HG03025 (cell line): ENCODE measurements at regions not wholly inside any gene's neighbourhood (a gene's known extent, or its start where the extent isn't known, plus 50 kb on each side); places are given as distances from the start of the nearest gene placed in this dataset.

ENCODE experiments used
- ATAC-seq: cut with Tn5 transposase; IDR thresholded peaks from one replicate; pipeline ENCODE4 v1.9.1; 2021; ENCODE audit warnings: mild to moderate bottlenecking, moderate library complexity; ENCODE audit not compliant: unreplicated experiment, low FRiP score

- no peak for ATAC-seq
Observed at GRCh38 chr10:78565841-78566240, 502.9 kb upstream of the ZMIZ1 start.

- no peak for ATAC-seq
Observed at GRCh38 chr10:78566284-78567111, 502.3 kb upstream of the ZMIZ1 start.

DNA sequence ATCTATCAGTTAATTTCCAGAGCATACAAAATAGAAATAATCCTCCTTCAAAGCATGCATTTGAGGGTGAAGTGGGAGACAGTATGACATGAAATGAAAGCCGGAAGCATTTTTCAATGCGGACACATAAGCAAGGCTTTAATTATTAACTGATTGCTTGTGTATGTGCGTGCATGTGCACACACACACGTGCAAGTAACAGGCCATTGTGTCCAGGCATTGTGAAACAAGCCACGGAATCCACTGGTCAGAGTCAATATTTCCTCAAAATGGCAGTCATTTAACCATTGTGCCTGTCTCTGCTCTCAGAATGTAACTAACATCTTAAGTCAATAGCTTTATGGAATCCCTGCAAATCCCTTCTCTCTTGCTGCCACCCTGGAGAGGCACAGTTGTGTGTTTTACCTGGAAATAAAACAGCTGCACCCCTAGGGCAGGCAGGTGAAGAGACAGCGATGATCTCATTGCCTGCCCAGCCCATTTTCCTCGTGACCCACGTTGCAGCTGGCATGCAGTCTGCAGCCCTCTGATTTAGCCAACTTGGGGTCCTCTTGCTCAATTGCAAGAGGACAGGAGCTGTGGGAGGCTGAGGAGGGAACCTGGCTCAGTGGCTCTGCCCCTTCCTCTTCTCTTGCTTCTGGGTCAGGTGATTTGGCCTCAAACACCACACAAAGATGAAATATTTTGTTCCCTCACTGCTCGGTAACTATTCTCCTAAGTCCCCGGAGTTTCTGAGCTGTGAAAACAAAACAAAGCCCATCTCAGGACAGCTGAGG lies 500.9 kb upstream of the ZMIZ1 start:
- no peak for ATAC-seq

GRCh38 chr10:78568620-78569019 lies 500.1 kb upstream of the ZMIZ1 start:
- no peak for ATAC-seq

GRCh38 chr10:78570633-78571235 lies 498.0 kb upstream of the ZMIZ1 start:
- no peak for ATAC-seq

GRCh38 chr10:78571286-78571685 lies 497.5 kb upstream of the ZMIZ1 start:
- no peak for ATAC-seq

DNA sequence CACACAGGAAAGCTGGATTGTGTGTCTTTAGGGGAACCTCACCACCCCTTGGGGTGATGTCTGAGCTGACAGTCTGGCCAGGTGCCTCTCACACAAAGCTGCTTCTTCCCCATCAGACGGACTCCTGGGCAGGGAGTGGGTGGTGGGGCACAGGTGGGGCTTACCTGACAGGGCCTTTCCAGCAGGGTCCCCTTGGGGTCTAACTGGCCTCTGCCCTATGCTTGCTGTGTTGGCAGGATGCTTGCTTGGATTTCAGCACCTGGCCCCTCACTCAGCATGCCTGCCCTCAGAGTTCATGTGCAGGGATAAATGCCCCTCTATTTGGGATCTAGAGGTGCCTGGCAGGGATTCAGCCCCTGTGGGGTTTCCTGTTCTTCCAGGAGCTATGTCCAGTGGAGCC lies 496.9 kb upstream of the ZMIZ1 start:
- no peak for ATAC-seq

DNA sequence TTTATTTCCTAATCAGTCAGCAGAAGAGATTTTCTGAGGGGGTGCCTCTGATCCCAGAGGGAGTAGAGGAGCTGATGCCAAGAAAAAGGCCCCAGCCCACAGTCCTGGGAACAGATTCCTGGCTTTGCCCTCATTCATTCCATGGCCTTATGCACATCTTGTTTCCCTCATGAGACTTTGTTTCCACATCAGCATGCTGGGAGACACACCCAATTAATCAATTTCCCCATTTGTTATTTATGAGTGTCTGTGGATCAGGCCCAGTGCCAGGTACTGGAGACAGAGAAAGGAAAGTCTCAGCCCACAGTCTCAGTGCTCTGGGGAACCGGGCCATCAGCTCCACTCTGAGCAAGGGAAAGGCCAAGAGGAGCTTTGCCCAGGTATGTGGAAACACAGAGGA lies 496.2 kb upstream of the ZMIZ1 start:
- no peak for ATAC-seq

GRCh38 chr10:78574547-78574946 lies 494.2 kb upstream of the ZMIZ1 start:
- no peak for ATAC-seq

DNA sequence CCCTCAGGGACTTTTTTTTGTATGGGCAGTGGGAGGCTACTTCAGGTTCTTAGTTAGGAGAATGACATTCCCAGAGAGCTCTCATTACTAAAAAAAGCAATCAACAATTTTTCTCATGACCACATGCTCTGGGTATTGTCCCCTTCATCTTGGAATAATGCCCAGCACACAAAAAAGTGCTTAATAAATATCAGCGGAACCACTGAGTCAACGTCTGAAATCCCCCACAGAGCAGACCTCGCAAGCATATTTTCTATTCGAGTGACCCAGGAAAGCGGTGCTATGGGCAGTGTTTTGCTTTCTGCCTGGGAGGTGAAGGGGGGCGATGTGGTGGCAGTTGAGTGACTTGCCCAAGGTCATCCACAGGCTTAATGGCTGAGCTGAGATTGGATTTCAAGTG lies 493.4 kb upstream of the ZMIZ1 start:
- no peak for ATAC-seq

GRCh38 chr10:78576276-78576675 lies 492.5 kb upstream of the ZMIZ1 start:
- ATAC-seq: no peak

DNA sequence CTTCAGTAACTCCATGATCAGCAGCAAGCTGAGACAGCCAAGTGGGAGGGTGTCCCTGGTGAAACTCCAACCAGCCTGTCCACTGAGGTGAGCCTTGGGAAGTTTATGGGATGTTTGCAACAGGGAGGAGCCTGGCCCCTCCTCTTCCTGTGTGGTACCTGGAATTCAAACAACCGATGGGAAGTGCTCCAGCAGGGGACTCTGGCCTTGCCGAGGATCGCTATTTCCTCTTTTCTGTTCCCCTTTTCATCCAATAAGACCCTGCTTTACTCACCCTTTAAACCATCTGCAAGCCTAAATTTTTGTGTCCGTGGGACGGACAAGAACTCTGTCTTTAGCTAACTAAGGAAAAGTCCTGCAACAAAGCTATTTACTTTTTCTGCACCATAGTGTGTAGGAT lies 491.1 kb upstream of the ZMIZ1 start:
- no peak for ATAC-seq

DNA sequence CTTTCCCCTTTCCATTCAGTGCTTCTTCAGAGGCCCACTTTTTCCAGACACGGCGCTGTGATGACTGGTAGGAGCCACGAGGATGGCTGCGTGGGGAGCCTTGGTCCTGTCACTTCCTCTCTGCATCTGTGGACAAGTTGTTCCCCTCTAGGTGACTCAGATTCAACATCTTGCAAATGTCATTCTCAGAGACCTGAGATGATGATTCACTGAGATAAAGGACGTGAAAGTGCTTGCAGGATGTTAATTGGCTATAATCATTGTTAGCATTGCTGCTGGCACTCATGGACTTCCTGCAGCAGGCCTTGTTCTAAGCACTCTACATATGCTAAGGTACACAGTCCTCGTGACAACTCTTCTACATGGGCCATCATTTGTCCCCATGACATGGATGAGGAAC lies 489.8 kb upstream of the ZMIZ1 start:
- no peak for ATAC-seq

DNA sequence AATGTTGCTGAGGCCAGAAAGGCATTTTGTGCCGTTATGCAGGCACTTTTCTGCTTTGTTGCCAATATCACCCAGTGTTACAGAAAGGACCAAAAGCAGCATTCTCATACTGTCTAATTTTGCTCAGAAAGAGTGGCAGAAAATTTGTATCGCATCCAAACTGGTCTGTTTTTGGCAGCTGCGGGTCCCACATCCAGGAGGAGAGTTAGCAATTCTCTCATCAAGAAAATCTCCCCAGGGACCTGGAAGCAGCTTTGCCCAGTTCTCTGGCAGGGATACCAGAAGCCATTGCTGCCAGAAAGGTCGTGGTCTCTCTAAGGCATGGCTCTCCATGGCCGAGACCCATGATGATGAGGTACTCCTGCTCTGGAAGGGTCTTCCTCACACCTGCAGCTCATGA lies 489.2 kb upstream of the ZMIZ1 start:
- no peak for ATAC-seq

GRCh38 chr10:78579995-78580394 lies 488.8 kb upstream of the ZMIZ1 start:
- no peak for ATAC-seq

DNA sequence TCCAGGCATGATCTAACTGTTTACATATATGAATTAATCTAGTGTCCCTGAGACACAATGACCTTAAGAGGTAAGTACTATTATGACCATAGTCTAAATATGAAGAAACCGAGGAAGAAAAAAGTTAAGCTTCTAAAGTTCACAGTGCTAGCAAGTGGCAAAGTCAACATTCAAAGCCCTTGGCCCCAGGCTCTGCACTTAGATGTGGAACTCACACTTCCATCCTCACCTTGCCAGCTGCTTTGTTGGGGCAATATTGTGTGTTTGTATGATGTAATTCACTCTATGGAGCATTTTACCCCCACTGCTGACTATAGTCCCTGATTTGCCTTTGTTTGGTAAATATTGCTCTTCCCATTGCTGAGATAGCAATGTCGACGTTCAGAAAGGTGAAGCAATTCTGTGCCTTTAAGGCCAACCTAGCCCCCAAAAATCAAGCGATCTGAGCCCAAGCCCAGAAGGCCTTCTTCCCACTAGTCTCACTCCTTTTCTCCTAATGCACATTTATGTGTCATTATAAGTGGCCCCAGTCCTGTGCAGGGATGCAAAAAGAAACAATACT lies 487.6 kb upstream of the ZMIZ1 start:
- no peak for ATAC-seq

DNA sequence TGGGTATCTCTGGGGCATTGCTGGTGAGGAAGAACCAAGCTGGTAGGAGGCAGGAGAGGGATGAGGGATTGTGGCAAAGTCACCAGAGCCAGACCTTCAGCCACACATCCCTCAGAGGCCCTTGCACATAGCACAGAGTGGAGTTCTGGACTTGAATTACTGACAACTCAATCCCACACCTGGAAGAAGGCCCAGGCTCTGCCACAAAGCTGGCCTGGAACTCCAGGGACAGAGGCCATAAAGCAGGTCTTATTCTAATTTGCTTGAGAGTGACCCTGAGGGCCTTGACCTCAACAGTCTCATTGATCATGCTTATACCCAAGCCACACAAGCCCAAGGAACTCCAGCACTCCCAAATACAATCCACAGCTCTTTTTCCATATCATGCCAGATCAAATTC lies 486.2 kb upstream of the ZMIZ1 start:
- ATAC-seq: no peak

GRCh38 chr10:78584266-78584665 lies 484.5 kb upstream of the ZMIZ1 start:
- no peak for ATAC-seq

DNA sequence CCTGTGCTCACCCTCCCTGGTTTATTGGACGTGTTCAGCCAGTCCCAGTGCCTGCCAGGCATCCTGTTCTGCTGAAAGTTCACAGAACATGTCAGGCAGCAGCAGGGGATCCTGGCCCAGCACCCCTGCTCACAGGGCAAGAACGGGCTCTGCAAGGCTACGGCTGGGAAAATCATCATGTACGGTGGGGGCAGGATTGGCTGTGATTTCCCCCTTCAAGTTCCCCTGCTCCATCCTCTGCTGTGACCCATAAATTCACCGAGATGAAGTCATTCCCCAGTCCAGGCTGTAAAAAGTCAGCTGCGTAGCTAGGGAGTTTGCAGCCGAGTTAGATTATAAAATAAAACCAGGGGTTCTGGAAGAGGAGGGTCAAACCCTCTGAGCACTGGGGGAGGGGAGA lies 484.1 kb upstream of the ZMIZ1 start:
- ATAC-seq: no peak

DNA sequence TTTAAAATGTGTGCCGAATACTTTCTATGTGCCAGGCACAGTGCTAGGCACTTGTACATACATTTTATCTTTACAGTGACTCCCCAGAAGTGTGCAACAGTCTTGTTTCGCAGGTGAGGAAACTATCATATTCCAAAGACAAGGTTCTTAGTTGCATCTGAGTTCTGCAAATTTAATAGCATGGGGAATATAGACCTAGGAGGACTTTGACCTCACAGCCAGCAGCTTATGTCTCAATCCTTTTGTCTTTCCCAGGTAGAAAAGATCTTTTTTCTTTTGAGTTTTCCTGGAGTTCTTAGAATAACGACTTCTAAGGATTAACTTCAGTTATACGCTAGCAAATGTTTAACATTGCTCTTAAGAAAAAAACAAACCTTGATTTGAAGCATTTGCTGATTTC lies 482.8 kb upstream of the ZMIZ1 start:
- ATAC-seq: no peak

GRCh38 chr10:78588194-78588811 lies 480.5 kb upstream of the ZMIZ1 start:
- no peak for ATAC-seq
